Cerebellar nuclear complex (tissue), 1 donor: ENCODE measurements at regions not wholly inside any gene's neighbourhood (a gene's known extent, or its start where the extent isn't known, plus 50 kb on each side); places are given as distances from the start of the nearest gene placed in this dataset.

Experiments
- DNase-seq, 2 experiments: peaks; one replicate each; lab custom pipeline; 2025; lab: John Stamatoyannopoulos, UW

GRCh38 chr5:116685931-116686330, 111.3 kb upstream of the SEMA6A start:
- DNase-seq, result no peak

- no peak for DNase-seq
These were observed 110.4 kb upstream of the SEMA6A start for GRCh38 chr5:116685069-116685468.

- DNase-seq, result no peak
These were observed 106.9 kb upstream of the SEMA6A start for GRCh38 chr5:116681334-116682013.

GRCh38 chr5:116675626-116675910, 100.9 kb upstream of the SEMA6A start:
- DNase-seq, result no peak

GRCh38 chr5:116674881-116675625, 100.4 kb upstream of the SEMA6A start:
- peak in 1 of 2 experiments; percentile 57 for DNase-seq

GRCh38 chr5:116673453-116673852, 98.8 kb upstream of the SEMA6A start:
- DNase-seq, result no peak

GRCh38 chr5:116672203-116672602, 97.6 kb upstream of the SEMA6A start:
- no peak for DNase-seq

- DNase-seq, result no peak
These were observed 96.7 kb upstream of the SEMA6A start for GRCh38 chr5:116671211-116671736.

- no peak for DNase-seq
These were observed 94.8 kb upstream of the SEMA6A start for GRCh38 chr5:116669261-116670031.

- no peak for DNase-seq
These were observed 93.8 kb upstream of the SEMA6A start for GRCh38 chr5:116668390-116668789.

- no peak for DNase-seq
These were observed 92.3 kb upstream of the SEMA6A start for GRCh38 chr5:116666901-116667300.

- no peak for DNase-seq
These were observed 90.4 kb upstream of the SEMA6A start for GRCh38 chr5:116664988-116665387.

GRCh38 chr5:116663081-116663480, 88.5 kb upstream of the SEMA6A start:
- no peak for DNase-seq

- DNase-seq, result no peak
These were observed 86.8 kb upstream of the SEMA6A start for GRCh38 chr5:116661419-116661818.

- no peak for DNase-seq
These were observed 86.3 kb upstream of the SEMA6A start for GRCh38 chr5:116660929-116661328.

GRCh38 chr5:116658830-116659229, 84.2 kb upstream of the SEMA6A start:
- no peak for DNase-seq

- DNase-seq, result no peak
These were observed 83.5 kb upstream of the SEMA6A start for GRCh38 chr5:116658141-116658540.

GRCh38 chr5:116655431-116655830, 80.8 kb upstream of the SEMA6A start:
- no peak for DNase-seq

GRCh38 chr5:116654925-116655324, 80.3 kb upstream of the SEMA6A start:
- no peak for DNase-seq

- DNase-seq, result no peak
These were observed 78.3 kb upstream of the SEMA6A start for GRCh38 chr5:116652903-116653302.

- no peak for DNase-seq
These were observed 77.6 kb upstream of the SEMA6A start for GRCh38 chr5:116652196-116652729.

- DNase-seq, result no peak
These were observed 77.0 kb upstream of the SEMA6A start for GRCh38 chr5:116651653-116652052.

GRCh38 chr5:116650964-116651363, 76.3 kb upstream of the SEMA6A start:
- DNase-seq, result no peak
